Tibial artery (tissue), 4 donors: ENCODE measurements at regions not wholly inside any gene's neighbourhood (a gene's known extent, or its start where the extent isn't known, plus 50 kb on each side); places are given as distances from the start of the nearest gene placed in this dataset.

Experiments used
- DNase-seq, 2 donors: peaks; one replicate each; pipeline ENCODE4 v3.0.0-alpha.2; 2019
- H3K27ac ChIP-seq, 2 donors: fragments of 200-600 bp; sonication (generic) in 1 of 2; 1 replicate in 1 of 2; 2 replicates in 1 of 2; pipeline ENCODE4 v1.5.1; 2018 to 2019; ENCODE audit warnings: mild to moderate bottlenecking in 1 of 2
- H3K27me3 ChIP-seq, 2 donors: fragments of 200-600 bp; sonication (generic) in 1 of 2; one replicate each; pipeline versions ENCODE4 v1.5.1 to v1.6.0; 2016 to 2019
- H3K36me3 ChIP-seq, 3 donors: fragments of 200-600 bp; sonication (generic) in 2 of 3; one replicate each; pipeline ENCODE4 v1.5.1; 2016 to 2019; ENCODE audit warnings: mild to moderate bottlenecking in 2 of 3
- H3K4me1 ChIP-seq, 4 donors: fragments of 200-600 bp; sonication (generic) in 2 of 4; 1 replicate in 3 of 4; 2 replicates in 1 of 4; pipeline ENCODE4 v1.5.1; 2016 to 2019
- H3K4me3 ChIP-seq, 2 donors: fragments of 200-600 bp; sonication (generic) in 1 of 2; 1 replicate in 1 of 2; 2 replicates in 1 of 2; pipeline ENCODE4 v1.5.1; 2018 to 2019; ENCODE audit warnings: mild to moderate bottlenecking in 2 of 2
- H3K9me3 ChIP-seq, 3 donors: fragments of 200-600 bp; sonication (generic) in 1 of 3; one replicate each; pipeline ENCODE4 v1.5.1; 2016 to 2019
- CTCF ChIP-seq, 2 experiments: fragments of 200-600 bp in 1 of 2; fragments of 450-650 bp in 1 of 2; IDR thresholded peaks; one replicate each; pipeline ENCODE4 v1.5.1; 2017 to 2019; ENCODE audit warnings: antibody characterized with exemption in 2 of 2, mild to moderate bottlenecking in 1 of 2, moderate library complexity in 1 of 2
- intact Hi-C: fragments of 100-400 bp; cut with DNase I; formaldehyde crosslinking; loops from one replicate; pipeline ENCODE4 v1.15.0; 2023; ENCODE audit warnings: low total_unique reads

- intact Hi-C loops, result no loop called here
- H3K27ac ChIP-seq, result no peak overlapping the region
- no peaks in the 10 kb centered on the region for H3K36me3 ChIP-seq
- no peak overlapping the region for H3K4me3 ChIP-seq
- H3K4me1 ChIP-seq, result no peaks in the 10 kb centered on the region
- no peaks in the 10 kb centered on the region for H3K9me3 ChIP-seq
- peak; percentile 81 to 83 for DNase-seq
- no peaks in the 10 kb centered on the region for H3K27me3 ChIP-seq
- TF ChIP-seq CTCF (IDR thresholded peaks at IDR 0.05), result no peak
Observed at GRCh38 chr20:20780127-20780824, 67.8 kb upstream of the RALGAPA2 start.

DNA sequence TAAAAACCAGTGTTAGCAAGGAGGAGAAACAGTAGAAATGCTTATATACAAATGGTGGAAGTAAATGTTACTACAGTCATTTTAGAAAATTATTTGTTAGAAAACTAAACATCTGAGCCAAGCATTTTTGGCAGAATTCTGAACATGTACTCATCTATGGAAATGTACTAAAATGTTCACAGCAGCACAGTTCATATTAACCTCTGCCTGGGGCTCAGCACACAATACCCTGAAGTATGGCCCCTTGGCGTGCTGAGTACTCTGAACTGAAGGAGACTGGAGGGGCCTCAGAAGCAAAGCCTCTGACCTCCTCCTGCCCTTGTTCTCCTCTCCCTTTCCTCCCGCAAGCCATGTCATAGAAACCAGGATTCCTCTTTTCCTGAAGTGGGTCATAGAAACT lies 66.2 kb upstream of the RALGAPA2 start:
- intact Hi-C loops, result no loop called here
- Histone ChIP-seq H3K4me1 (no peaks in the 10 kb centered on the region), H3K4me3 (no peak overlapping the region), H3K36me3 (no peaks in the 10 kb centered on the region), H3K27ac (no peak overlapping the region), H3K27me3 (no peaks in the 10 kb centered on the region), H3K9me3 (no peaks in the 10 kb centered on the region)
- TF ChIP-seq CTCF (IDR thresholded peaks at IDR 0.05), result no peak
- DNase-seq, result no peak

DNA sequence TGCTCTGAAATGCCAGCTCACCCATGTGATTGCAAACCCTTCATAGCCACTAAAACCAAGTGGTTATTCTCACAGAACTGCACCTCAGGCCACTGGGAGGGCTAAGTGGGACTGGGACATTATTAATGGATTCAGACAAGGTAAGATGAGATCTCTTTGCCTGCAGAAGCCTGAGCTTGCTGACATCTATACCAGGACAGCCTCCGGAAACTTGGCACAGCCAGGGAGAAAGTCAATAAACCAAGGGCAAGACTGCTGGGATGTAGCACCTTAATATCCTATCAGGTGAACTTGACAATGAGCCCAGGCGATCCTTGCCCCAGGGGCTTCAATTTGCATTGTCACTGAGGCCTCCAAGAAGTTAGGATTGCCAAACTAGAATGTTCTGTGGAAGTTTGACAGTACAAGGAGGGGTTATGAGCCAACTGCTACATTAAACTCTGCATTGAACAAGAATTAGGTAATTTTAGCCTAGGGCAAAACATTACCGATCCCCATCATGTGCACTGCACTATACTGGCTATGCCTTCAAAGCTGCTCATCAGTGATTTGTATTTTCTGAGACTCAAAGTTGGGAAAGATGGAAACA lies 60.1 kb upstream of the RALGAPA2 start:
- TF ChIP-seq CTCF (IDR thresholded peaks at IDR 0.05), result no peak
- intact Hi-C loops, result no loop called here
- no peaks in the 10 kb centered on the region for H3K27me3 ChIP-seq
- no peak overlapping the region for H3K4me3 ChIP-seq
- no peaks in the 10 kb centered on the region for H3K4me1 ChIP-seq
- no peak overlapping the region for H3K27ac ChIP-seq
- no peaks in the 10 kb centered on the region for H3K9me3 ChIP-seq
- no peaks in the 10 kb centered on the region for H3K36me3 ChIP-seq
- no peak for DNase-seq

DNA sequence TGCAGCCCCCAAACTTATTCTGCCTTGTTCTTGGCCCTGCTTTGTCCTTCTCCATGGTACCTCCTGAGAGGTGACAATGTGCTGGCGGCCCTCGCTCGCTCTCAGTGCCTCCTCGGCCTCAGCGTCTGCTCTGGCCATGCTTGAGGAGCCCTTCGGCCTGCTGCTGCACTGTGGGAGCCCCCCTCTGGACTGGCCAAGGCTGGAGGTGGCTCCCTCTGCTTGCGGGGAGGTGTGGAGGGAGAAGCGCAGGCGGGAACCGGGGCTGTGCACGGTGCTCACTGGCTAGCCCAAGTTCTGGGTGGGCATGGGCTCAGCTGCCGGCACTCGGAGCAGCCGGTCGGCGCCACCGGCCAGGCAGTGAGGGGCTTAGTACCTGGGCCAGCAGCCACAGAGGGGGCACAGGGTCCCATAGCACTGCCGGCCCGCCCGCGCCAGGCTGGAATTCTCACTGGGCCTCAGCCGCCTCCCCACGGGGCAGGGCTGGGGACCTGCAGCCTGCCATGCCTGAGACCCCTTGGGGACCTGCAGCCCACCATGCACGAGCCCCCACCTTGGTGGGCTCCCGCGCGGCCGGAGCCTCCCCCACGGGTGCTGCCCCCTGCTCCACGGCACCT lies 55.9 kb upstream of the RALGAPA2 start:
- H3K4me3 ChIP-seq, result no peak overlapping the region
- no peaks in the 10 kb centered on the region for H3K27me3 ChIP-seq
- no peak for DNase-seq
- no peak overlapping the region for H3K27ac ChIP-seq
- no peaks in the 10 kb centered on the region for H3K9me3 ChIP-seq
- H3K4me1 ChIP-seq, result no peaks in the 10 kb centered on the region
- no peak for TF ChIP-seq CTCF (IDR thresholded peaks at IDR 0.05)
- intact Hi-C loops, result no loop called here
- H3K36me3 ChIP-seq, result no peaks in the 10 kb centered on the region

GRCh38 chr20:20765696-20766365 lies 53.4 kb upstream of the RALGAPA2 start:
- Histone ChIP-seq H3K9me3 (no peaks in the 10 kb centered on the region), H3K27me3 (no peaks in the 10 kb centered on the region), H3K4me1 (no peaks in the 10 kb centered on the region), H3K27ac (no peak overlapping the region), H3K36me3 (no peaks in the 10 kb centered on the region), H3K4me3 (no peak overlapping the region)
- intact Hi-C loops, result no loop called here
- DNase-seq, result no peak
- TF ChIP-seq CTCF (IDR thresholded peaks at IDR 0.05), result no peak
